Coronary artery (tissue), 2 donors: ENCODE measurements at regions not wholly inside any gene's neighbourhood (a gene's known extent, or its start where the extent isn't known, plus 50 kb on each side); places are given as distances from the start of the nearest gene placed in this dataset.
"Not testable (repeated sequence)": the region's sequence is repeated elsewhere in the genome, so short reads cannot be mapped to it uniquely, and the experiment has no call there.

Experiments
- DNase-seq: peaks from one replicate; pipeline ENCODE4 v3.0.0-alpha.2; 2017; ENCODE audit warnings: low spot score
- H3K27ac ChIP-seq, 2 donors: fragments of 200-600 bp; sonication (generic); one replicate each; pipeline ENCODE4 v1.5.1; 2016 to 2019
- H3K4me3 ChIP-seq: fragments of 200-600 bp; sonication (generic); 2 replicates; pipeline ENCODE4 v1.5.1; 2016; ENCODE audit warnings: mild to moderate bottlenecking, moderate library complexity
- CTCF ChIP-seq: fragments of 200-600 bp; sonication (generic); IDR thresholded peaks from one replicate; pipeline ENCODE4 v1.5.1; 2019; ENCODE audit warnings: antibody characterized with exemption

GRCh38 chr3:86420990-86421739 lies 569.8 kb downstream of the VGLL3 start:
- TF ChIP-seq CTCF, result no peak
- DNase-seq, result no peak
- no peak overlapping the region for H3K27ac ChIP-seq
- H3K4me3 ChIP-seq, result no peak overlapping the region

GRCh38 chr3:86418861-86419260 lies 572.1 kb downstream of the VGLL3 start:
- Histone ChIP-seq H3K4me3 (no peak overlapping the region), H3K27ac (no peak overlapping the region)
- no peak for DNase-seq
- no peak for TF ChIP-seq CTCF

GRCh38 chr3:86416334-86416733 lies 574.6 kb downstream of the VGLL3 start:
- no peak for DNase-seq
- no peak for TF ChIP-seq CTCF
- no peak overlapping the region for H3K4me3 ChIP-seq
- H3K27ac ChIP-seq, result no peak overlapping the region

- H3K27ac ChIP-seq, result no peak overlapping the region
- TF ChIP-seq CTCF, result no peak
- no peak for DNase-seq
- no peak overlapping the region for H3K4me3 ChIP-seq
Observed at GRCh38 chr3:86413645-86414044, 577.3 kb downstream of the VGLL3 start.

- no peak for DNase-seq
- no peak overlapping the region for H3K4me3 ChIP-seq
- no peak for TF ChIP-seq CTCF
- no peak overlapping the region for H3K27ac ChIP-seq
Observed at GRCh38 chr3:86410587-86410986, 580.4 kb downstream of the VGLL3 start.

- not testable (repeated sequence) for H3K27ac ChIP-seq, DNase-seq, H3K4me3 ChIP-seq
Observed at GRCh38 chr3:86389759-86390158, 601.2 kb downstream of the VGLL3 start.

GRCh38 chr3:86388820-86389219 lies 602.1 kb downstream of the VGLL3 start:
- H3K27ac ChIP-seq, result no peak overlapping the region
- no peak for TF ChIP-seq CTCF
- DNase-seq, result no peak
- no peak overlapping the region for H3K4me3 ChIP-seq
